Skeletal muscle cell (primary cell): ENCODE measurements at regions not wholly inside any gene's neighbourhood (a gene's known extent, or its start where the extent isn't known, plus 50 kb on each side); places are given as distances from the start of the nearest gene placed in this dataset.
"Not testable (repeated sequence)": the region's sequence is repeated elsewhere in the genome, so short reads cannot be mapped to it uniquely, and the experiment has no call there.

ENCODE experiments used
- DNase-seq: peaks from one replicate; pipeline ENCODE4 v3.0.0-alpha.2; 2010; ENCODE audit warnings: low read depth
- H3K4me3 ChIP-seq: 2 replicates; pipeline ENCODE4 v1.5.1; 2011; ENCODE audit warnings: low read depth, mild to moderate bottlenecking, control low read depth, low read length, moderate library complexity

DNA sequence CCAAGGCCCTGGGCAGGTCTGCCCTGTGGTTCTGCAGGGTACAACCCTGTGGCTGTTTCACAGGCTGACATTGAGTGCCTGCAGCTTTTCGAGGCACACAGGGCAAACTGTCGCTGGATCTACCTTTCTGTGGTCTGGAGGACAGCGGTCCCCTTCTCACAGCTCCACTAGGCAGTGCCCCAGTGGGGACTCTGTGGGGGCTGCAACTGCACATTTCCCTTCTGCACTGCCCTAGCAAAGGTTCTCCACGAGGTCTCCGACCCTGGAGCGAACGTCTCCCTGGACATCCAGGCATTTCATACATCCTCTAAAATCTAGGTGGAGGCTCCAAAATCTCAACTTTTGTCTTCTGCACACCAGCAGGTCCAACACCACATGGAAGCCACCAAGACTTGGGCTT lies 1645.2 kb upstream of the CDH6 start:
- DNase-seq = no peak
- H3K4me3 ChIP-seq = no peak overlapping the region

DNA sequence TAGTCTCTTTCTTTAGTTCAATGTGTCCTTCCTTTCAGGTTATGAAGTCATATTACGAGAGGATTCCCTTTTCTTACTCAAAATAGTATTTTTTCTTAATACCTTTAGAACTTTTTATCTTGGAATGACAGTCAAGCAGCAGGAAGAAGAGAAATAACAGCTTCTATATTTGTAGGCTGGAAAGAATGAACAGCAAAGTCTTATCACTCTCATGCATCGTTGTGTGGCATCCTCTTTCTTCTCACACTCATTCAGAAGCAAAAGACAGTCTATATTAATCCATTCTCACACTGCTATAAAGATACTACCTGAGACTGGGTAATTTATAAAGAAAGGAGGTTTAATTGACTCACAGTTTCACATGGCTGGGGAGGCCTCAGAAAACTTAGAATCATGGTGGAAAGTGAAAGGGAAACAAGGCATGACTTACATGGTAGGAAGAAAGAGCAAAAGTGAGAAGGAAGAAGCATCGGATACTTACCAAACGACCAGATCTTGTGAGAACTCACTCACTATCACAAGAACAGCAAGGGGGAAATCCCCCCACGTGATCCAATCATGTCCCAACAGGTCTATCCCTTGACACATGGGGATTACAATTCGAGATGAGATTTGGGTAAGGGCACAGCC lies 1646.1 kb upstream of the CDH6 start:
- DNase-seq = no peak
- no peak overlapping the region for H3K4me3 ChIP-seq

DNA sequence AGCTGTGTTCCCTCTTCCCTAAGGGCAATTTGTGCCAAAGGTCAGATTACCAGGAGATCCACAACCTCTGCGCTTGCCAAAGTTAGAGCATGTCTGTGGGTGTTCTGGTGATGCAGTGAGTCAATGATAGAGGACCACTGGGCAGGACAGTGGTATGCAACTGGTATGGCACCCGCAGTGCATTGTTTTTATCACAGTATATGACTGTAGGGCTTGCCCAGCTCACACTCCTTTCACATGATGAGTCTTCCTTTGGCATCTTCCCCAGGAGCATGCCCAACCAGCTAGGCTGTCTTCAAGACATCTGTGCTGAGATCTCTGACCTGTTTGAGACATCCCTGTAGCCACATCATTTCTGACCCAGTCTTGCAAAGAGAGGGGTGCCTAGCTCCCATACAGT lies 1650.0 kb upstream of the CDH6 start:
- no peak for DNase-seq
- no peak overlapping the region for H3K4me3 ChIP-seq

DNA sequence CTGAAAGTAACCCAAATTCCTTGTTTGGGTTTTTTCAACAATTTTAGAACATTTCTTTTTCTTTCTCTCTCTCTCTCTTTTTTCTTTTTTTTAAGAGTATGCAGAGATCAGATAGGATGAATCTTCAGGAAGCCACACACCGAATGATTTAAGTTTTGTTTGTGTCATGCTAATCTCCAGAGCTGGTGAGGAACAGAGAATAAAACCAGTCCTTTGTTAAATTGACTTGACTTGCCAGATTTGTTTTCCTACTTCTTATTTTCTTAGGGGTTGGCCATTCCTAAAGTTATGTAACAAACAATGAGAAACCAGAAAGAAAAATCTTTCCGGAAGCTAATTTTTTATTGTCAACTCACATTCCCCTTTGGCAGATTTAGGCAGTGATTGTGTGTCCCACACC lies 1669.3 kb upstream of the CDH6 start:
- no peak for DNase-seq
- H3K4me3 ChIP-seq = no peak overlapping the region

DNA sequence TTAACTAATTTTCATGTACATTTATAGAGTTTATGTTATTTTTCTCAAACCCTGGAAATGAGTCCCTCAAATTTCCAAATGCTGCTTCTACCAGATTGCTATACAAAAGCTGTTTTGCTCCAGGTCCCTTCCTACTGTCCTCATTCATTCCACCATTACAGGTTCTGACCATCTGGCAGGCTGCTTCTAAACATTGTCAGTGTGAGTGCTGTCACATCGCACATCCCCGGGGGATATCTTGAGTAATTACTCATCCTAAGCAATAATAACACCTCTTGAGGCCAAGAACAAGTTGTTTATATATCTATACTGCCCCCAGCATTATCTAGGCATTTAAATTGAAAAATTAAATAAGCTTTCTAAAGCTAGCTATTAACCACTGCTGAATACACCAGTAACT lies 1675.3 kb upstream of the CDH6 start:
- H3K4me3 ChIP-seq = no peak overlapping the region
- DNase-seq = no peak

DNA sequence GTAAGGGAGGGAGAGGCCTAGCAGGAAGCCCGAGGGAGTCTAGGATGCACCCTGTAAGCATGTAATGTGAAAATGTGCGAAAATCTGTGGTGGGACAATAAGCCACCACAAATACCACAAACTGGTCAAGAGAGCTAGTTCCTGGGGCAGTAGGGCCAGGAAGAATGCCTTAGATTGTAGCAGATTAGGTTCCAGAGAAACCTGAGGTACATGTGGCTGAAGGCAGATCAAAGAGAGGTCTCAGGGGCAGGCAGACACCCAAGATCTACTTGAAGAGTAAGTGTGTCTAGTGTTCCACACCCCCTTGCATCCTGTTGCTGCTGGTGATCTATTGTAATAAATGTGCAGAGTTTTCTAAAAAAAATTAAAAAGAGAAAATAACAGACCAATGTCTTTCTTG lies 1677.3 kb upstream of the CDH6 start:
- H3K4me3 ChIP-seq = no peak overlapping the region
- no peak for DNase-seq

DNA sequence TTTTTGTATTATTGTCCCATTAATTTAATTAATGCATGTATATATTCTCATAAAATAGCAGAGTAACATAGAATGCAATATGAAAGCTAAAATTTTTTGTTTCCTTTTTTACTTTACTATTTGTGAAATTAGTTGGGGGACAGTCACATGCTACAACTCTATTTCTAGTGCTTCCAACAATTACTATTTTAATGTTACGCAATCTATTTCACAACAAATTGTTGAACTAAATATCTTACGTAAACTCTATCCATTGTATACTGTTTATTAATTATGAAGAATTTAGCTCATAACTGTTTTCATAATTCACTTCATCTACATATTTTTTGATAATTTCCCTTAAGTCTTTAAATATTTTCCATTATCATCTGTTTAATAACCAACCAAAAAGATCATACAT lies 1685.4 kb upstream of the CDH6 start:
- H3K4me3 ChIP-seq = no peak overlapping the region
- no peak for DNase-seq

DNA sequence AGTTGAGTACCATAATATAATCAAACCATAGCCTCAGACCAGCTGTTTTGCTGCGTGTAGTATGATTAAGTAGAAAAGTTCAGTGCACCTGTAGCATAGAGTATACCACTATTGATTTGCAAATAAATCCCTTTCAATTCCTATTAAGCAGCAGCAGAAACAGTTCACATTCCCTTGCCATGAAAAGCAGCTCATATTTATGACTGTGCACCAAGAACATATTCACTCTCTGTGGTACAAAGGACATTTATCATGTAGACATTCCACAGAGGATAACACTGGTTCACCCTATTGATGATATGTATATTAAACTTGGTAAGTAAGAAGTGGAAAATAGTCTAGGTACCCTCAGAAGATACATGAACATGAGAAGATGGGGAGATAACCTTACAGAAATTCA lies 1689.1 kb upstream of the CDH6 start:
- H3K4me3 ChIP-seq = no peak overlapping the region
- no peak for DNase-seq

DNA sequence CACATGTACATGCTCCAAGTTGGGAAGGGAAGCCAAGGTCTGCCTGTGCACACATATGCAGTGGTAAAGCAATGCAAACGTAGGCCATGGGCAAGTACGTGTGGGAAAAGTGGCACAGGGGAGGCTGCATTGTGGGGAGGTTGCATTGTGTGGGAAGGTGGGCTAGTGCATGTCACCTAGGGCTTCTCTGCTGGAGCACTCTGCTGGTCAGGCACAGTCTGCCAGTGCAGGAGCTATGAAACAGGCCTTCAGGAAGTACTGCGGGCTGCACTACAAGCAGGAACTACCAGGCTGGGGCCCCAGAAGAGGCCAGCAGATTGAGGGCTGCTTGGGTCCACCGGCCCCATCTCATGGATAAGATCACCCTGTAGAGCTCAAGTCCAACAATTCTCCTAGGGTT lies 1694.6 kb upstream of the CDH6 start:
- DNase-seq = no peak
- H3K4me3 ChIP-seq = no peak overlapping the region

DNA sequence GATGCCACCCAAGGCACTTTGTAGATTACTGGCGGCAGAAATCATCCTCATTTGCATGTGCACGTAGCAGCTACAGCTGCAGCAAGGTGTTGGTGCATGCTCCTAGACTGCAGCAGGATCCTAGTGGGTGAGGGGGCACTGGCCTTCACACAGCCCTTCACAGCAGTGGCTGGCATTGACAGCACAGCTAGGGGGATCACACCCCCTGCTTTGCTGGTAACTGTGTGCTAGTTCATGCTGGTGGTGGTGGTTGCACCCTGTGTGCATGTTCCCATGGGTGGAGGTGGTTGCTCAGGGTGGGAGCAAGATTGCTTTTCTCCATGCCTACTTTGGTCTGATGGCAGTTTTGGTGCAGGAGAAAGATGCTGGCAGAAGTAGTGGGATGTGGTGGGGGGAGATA lies 1695.1 kb upstream of the CDH6 start:
- H3K4me3 ChIP-seq = no peak overlapping the region
- no peak for DNase-seq

DNA sequence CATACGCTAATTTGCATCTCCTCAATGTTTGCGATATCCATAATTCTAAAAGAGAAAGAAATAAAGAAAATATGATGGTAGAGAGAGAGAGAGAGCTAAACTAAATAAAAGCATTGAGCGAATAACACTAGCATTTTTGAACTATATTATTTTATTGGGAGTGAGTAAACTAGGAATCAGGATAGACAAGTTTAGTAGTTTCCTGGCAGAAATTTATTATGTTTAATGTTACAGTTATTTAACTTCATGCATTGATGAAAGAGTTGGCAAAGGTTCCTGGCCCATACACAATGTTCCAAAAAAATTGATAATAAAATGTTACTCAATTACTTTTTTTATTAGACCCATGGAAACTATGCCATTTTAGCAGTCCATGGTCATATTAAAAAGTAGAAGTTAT lies 1708.2 kb upstream of the CDH6 start:
- no peak overlapping the region for H3K4me3 ChIP-seq

DNA sequence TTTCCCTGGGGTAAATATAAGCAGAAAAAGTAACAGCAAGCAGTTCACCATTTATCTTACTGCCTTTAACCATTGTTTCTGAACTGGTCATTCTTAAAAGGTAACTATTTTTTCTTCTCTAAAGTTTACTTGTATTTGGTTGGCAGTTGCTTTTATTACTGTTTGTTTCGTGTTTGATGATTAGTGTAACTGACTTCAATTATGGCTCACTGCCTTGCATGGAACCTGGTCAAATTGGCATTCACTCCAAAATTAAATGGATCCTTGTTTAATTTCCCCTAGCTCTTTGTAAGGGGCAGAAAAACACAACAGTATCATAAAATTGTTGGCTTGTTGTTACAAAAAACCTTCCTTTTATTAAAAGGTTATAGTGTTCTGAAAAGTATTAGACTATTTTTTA lies 1723.9 kb upstream of the CDH6 start:
- H3K4me3 ChIP-seq = no peak overlapping the region
- no peak for DNase-seq

More for the DNA sequence above, 1708.2 kb upstream of the CDH6 start:
- DNase-seq = no peak

DNA sequence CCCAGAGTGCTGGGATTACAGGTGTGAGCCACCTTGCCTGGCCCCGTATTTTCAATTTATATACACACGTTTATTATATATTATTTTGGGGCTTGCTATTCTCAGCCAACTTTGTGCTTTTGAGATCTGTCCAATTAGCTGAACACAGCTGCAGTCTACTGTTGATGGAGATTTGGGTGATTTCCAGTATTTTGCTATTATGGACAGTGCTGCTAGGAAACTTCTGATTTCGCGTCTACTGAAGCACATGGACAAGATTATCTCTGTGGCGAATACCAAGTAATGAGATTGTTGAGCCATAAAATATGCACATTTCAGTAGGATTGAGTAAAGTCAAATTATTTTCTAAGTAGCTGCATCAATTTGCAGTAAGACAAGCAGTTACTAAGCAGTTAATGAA lies 1731.2 kb upstream of the CDH6 start:
- no peak overlapping the region for H3K4me3 ChIP-seq
- DNase-seq = no peak

DNA sequence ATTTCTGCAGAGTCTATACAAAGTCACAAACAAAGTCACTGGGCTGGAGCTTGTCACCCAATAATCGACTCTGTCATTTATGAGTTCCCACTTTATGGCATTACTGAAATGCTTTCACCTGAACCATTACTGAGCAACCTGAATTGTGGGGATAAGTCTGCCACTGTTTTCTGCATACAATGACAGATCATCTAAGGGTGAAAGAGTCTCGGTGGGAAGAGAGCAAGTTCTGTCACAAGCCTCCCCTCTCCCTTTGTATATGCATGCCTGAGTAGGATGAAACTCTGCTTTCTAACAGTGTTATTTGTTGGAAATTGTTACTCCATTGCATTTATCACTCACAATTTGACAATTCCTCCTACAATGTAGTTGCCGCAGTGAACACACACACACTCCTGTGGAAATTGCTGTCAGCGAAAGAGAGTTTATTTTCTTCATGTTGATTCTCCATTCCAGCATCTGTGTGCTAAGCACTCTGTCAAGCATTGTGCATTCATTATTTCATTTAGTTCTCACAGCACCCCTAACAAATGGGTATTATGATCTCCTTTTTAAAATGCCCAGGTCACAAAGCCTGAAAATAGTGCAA lies 1732.4 kb upstream of the CDH6 start:
- no peak for DNase-seq
- H3K4me3 ChIP-seq = no peak overlapping the region

DNA sequence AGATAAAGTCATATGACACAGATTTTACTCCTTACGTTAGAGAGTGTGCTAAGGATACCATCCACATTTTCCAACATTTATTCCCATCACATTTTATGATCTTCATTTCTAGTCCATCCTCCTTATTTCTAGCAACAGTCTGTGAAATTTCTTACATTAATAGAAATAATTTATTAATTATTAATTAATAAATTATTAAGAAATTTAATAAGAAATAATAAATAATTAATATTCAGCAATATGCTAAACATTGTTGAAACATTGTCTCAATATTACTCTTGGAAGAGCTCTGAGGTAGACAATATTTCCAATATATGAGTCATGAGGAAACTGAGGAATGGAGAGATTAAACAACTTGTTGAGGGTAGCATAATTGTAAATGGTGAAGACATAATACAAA lies 1742.5 kb upstream of the CDH6 start:
- H3K4me3 ChIP-seq, DNase-seq: not testable (repeated sequence)

DNA sequence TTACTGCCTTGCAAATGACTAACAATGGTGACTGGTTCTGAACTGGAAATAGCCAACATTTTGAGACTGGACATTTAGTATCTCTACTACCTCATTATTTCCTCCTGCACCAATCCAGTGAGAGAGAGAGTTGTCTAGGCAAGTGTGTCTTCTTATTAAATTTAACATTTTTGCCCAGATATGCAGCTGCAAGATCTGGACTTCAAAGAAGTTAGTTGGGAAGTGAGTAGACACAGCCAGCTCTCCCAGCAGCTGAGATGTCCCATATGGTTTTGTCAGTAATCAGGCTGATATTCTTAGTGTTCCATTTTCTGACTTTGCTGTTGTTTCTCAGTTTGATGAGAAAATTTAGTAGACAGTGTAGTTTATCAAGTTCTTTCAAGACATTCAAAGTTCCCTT lies 1778.8 kb upstream of the CDH6 start:
- no peak for DNase-seq

DNA sequence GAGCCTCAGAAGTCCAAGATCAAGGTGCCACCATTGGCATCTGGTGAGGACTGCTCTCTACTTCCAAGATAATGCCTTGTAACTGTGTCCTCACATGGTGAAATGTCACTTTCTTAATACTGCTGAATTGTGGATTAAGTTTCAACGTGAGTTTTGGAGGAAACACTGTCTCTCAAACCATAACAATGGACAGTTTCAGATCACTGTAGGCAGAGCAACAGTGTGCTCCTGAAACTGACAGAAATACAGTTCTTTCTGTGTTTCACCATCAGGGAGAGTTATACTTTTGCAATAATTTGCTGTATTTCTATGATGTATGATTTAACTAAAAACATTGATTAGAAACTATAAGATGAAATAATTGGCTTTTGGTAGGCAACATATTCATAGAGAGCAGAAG lies 1780.5 kb upstream of the CDH6 start:
- no peak overlapping the region for H3K4me3 ChIP-seq
- no peak for DNase-seq

More for the DNA sequence above, 1778.8 kb upstream of the CDH6 start:
- H3K4me3 ChIP-seq = no peak overlapping the region

DNA sequence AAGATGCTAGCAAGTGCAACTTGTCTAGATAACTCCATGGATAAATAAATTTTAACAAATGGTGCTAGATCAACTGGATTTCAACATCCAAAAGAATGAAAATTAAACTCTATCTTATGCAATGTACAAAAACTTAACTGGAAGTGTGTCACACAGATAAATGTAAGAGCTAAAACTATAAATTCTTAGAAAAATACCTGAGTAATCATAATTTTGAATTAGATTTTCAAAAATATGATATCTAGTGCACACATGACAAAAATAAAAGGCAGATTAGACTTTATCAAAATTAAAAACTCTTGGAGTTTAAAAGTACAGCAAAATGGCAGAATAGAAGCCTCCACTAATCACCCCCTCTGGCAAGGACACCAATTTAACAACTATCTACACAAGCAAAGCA lies 1791.2 kb upstream of the CDH6 start:
- no peak for DNase-seq
- H3K4me3 ChIP-seq = no peak overlapping the region

DNA sequence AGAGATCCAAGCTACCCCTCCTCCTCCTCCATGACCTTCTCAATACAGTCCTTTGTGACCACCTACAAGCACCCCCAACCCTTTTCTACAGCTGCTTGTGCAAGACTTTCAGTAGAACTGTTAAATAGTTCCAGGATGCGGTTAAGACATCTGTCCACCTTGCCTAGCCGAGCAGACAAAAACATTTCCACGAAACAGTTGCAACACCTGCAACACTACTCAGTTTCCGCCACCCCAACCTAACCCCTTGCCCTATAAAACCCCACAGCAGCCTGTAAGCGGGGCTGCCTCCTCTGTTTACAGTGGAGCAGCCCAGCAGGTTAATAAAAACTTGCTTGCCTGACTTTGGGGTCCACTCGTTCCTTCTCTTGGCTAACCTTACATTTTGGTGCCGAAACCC lies 1803.5 kb upstream of the CDH6 start:
- no peak for DNase-seq

DNA sequence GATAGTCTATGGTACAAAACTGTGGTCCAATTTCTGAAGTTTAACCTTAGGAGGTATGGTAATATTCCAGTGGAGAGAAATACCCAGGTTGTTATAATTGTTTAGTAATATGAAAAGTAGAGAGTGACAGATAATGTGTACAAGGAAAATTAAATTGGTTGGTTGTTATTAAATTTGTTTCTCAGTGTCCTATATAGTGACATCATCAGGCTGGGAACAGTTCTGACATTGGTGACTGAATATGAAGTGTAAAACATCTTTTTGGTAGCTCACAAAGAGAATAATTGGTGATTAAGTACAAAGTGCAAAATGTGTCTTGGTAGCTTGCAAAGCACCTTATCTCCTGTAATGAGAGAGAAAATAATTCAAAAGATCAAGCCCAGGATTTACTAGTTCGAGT lies 1806.1 kb upstream of the CDH6 start:
- no peak for DNase-seq
- H3K4me3 ChIP-seq = no peak overlapping the region

More for the DNA sequence above, 1803.5 kb upstream of the CDH6 start:
- H3K4me3 ChIP-seq = no peak overlapping the region

DNA sequence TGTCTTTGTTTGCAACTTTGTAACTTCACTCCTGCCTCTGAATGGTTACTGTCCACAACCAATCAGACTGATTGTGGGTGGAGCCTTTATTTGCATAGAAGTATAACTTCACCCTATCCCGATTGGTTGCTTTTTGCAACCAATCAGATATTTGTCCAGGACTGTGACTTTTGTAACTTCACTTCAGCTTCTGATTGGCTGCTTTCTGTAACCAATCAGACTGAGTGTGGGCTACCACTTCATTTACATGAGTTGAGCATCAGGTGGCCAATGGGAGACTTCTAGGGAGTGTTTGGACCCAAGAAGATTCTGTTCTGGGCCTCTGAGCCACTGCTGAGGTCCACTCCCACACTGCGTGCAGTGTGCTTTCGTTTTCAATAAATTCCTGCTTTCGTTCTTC lies 1810.7 kb upstream of the CDH6 start:
- no peak for DNase-seq
- no peak overlapping the region for H3K4me3 ChIP-seq

DNA sequence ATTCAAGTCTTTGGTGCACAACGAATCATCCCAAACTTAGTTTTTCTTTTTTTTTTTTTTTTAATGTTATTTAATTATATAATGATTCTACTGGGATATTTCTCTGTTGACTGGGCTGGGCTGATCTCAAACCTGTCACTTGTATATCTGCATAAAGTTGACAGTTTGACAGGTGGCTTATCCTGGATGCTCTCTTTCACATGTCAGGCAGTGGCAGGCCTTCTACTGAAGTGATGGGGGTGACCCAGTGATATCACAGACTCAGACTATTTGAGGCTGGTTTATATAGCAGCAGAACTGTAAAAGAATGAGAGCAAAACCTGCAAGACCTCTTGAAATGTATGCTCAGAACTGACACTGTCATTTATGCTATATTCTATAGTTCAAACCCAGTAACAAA lies 1813.5 kb upstream of the CDH6 start:
- DNase-seq = no peak
- no peak overlapping the region for H3K4me3 ChIP-seq
